Retinal pigment epithelial cell (primary cell): ENCODE measurements at regions not wholly inside any gene's neighbourhood (a gene's known extent, or its start where the extent isn't known, plus 50 kb on each side); places are given as distances from the start of the nearest gene placed in this dataset.
"Not testable (repeated sequence)": the region's sequence is repeated elsewhere in the genome, so short reads cannot be mapped to it uniquely, and the experiment has no call there.

Experiments used
- DNase-seq: peaks from one replicate; pipeline ENCODE4 v3.0.0-alpha.2; 2010; ENCODE audit warnings: low read depth
- H3K4me3 ChIP-seq: 2 replicates; pipeline ENCODE4 v1.5.1; 2011; ENCODE audit warnings: mild to moderate bottlenecking, low read length, control low read depth, moderate library complexity
- CTCF ChIP-seq: conservative IDR thresholded peaks from 2 replicates; pipeline ENCODE4 v1.5.1; 2011; ENCODE audit warnings: low read depth, low read length, control low read depth, inconsistent platforms

- no peak for DNase-seq
- H3K4me3 ChIP-seq, result no peak overlapping the region
- TF ChIP-seq CTCF, result no peak
These were observed 134.9 kb upstream of the LPCAT1 start for GRCh38 chr5:1658665-1659064.

GRCh38 chr5:1657161-1657741 is 133.5 kb upstream of the LPCAT1 start:
- TF ChIP-seq CTCF, result no peak

GRCh38 chr5:1656271-1656975 is 132.7 kb upstream of the LPCAT1 start:
- TF ChIP-seq CTCF, result no peak
- no peak for DNase-seq
- H3K4me3 ChIP-seq, result no peak overlapping the region

More at GRCh38 chr5:1657161-1657741, 133.5 kb upstream of the LPCAT1 start:
- H3K4me3 ChIP-seq, result no peak overlapping the region
- DNase-seq, result no peak

GRCh38 chr5:1655496-1656270 is 131.9 kb upstream of the LPCAT1 start:
- H3K4me3 ChIP-seq, result no peak overlapping the region
- TF ChIP-seq CTCF, result no peak
- no peak for DNase-seq

- no peak for TF ChIP-seq CTCF
- H3K4me3 ChIP-seq, result no peak overlapping the region
- no peak for DNase-seq
These were observed 131.2 kb upstream of the LPCAT1 start for GRCh38 chr5:1654786-1655495.

GRCh38 chr5:1653698-1654651 is 130.2 kb upstream of the LPCAT1 start:
- not testable (repeated sequence) for DNase-seq
- H3K4me3 ChIP-seq, result peak overlapping the region; percentile 24
- peak; percentile 29 for TF ChIP-seq CTCF
